ENCODE measurements at regions not wholly inside any gene's neighbourhood (a gene's known extent, or its start where the extent isn't known, plus 50 kb on each side); places are given as distances from the start of the nearest gene placed in this dataset.

GRCh38 chr7:156533964-156534363 is 106.6 kb upstream of the RNF32 start:
- Histone ChIP-seq H3K4me1 (replicated peaks) (no peaks in the 10 kb centered on the region), H3K9me3 (no peaks in the 10 kb centered on the region), H3K4me3 (no peak overlapping the region), H3K27me3 (replicated peaks; ENCODE audit: insufficient read depth) (no peaks in the 10 kb centered on the region), H3K36me3 (no peaks in the 10 kb centered on the region), H3K27ac (no peak overlapping the region)
- intact Hi-C loops (cut with DNase I) = no loop called here
- WGBS = 91% methylated on average over 9 of the region's 9 CpGs
- DNase-seq (ENCODE audit: low spot score) = no peak
- TF ChIP-seq POLR2A (IDR thresholded peaks at IDR 0.05) (no peak), CTCF (IDR thresholded peaks at IDR 0.05) (no peak), POLR2AphosphoS5 (IDR thresholded peaks at IDR 0.05) (no peak)

GRCh38 chr7:156533420-156533819 is 107.2 kb upstream of the RNF32 start:
- intact Hi-C loops (cut with DNase I) = no loop called here
- Histone ChIP-seq H3K4me3 (no peak overlapping the region), H3K27ac (no peak overlapping the region), H3K36me3 (no peaks in the 10 kb centered on the region), H3K4me1 (replicated peaks) (no peaks in the 10 kb centered on the region), H3K9me3 (no peaks in the 10 kb centered on the region), H3K27me3 (replicated peaks; ENCODE audit: insufficient read depth) (no peaks in the 10 kb centered on the region)
- no peak for DNase-seq (ENCODE audit: low spot score)
- TF ChIP-seq CTCF (IDR thresholded peaks at IDR 0.05) = no peak
- no peak for TF ChIP-seq POLR2A (IDR thresholded peaks at IDR 0.05)
- no peak for TF ChIP-seq POLR2AphosphoS5 (IDR thresholded peaks at IDR 0.05)
- WGBS = 95% methylated on average over 13 of the region's 13 CpGs

- Histone ChIP-seq H3K27me3 (replicated peaks; ENCODE audit: insufficient read depth) (no peaks in the 10 kb centered on the region), H3K9me3 (no peaks in the 10 kb centered on the region), H3K4me1 (replicated peaks) (no peaks in the 10 kb centered on the region), H3K36me3 (no peaks in the 10 kb centered on the region), H3K4me3 (no peak overlapping the region), H3K27ac (no peak overlapping the region)
- intact Hi-C loops (cut with DNase I) = no loop called here
- 48% methylated on average over 2 of the region's 2 CpGs for WGBS
- DNase-seq (ENCODE audit: low spot score) = no peak
- TF ChIP-seq POLR2AphosphoS5 (IDR thresholded peaks at IDR 0.05) = no peak
- no peak for TF ChIP-seq POLR2A (IDR thresholded peaks at IDR 0.05)
Observed at GRCh38 chr7:156532016-156532602, 108.5 kb upstream of the RNF32 start.

GRCh38 chr7:156529956-156530355 is 110.6 kb upstream of the RNF32 start:
- no peak for TF ChIP-seq CTCF (IDR thresholded peaks at IDR 0.05)
- no peak for TF ChIP-seq POLR2AphosphoS5 (IDR thresholded peaks at IDR 0.05)
- TF ChIP-seq POLR2A (IDR thresholded peaks at IDR 0.05) = no peak
- WGBS = 94% methylated on average over 5 of the region's 5 CpGs
- Histone ChIP-seq H3K4me3 (no peak overlapping the region), H3K36me3 (no peaks in the 10 kb centered on the region), H3K27me3 (replicated peaks; ENCODE audit: insufficient read depth) (no peaks in the 10 kb centered on the region), H3K27ac (no peak overlapping the region), H3K4me1 (replicated peaks) (no peaks in the 10 kb centered on the region), H3K9me3 (no peaks in the 10 kb centered on the region)
- no peak for DNase-seq (ENCODE audit: low spot score)
- intact Hi-C loops (cut with DNase I) = no loop called here

GRCh38 chr7:156527458-156527890 is 113.1 kb upstream of the RNF32 start:
- Histone ChIP-seq H3K9me3 (no peaks in the 10 kb centered on the region), H3K36me3 (no peaks in the 10 kb centered on the region), H3K4me1 (replicated peaks) (no peaks in the 10 kb centered on the region), H3K4me3 (no peak overlapping the region), H3K27ac (no peak overlapping the region), H3K27me3 (replicated peaks; ENCODE audit: insufficient read depth) (no peaks in the 10 kb centered on the region)
- DNase-seq (ENCODE audit: low spot score) = no peak
- intact Hi-C loops (cut with DNase I) = no loop called here
- 50% methylated on average over 4 of the region's 4 CpGs for WGBS
- no peak for TF ChIP-seq POLR2A (IDR thresholded peaks at IDR 0.05)
- no peak for TF ChIP-seq CTCF (IDR thresholded peaks at IDR 0.05)
- no peak for TF ChIP-seq POLR2AphosphoS5 (IDR thresholded peaks at IDR 0.05)
